ENCODE measurements at regions not wholly inside any gene's neighbourhood (a gene's known extent, or its start where the extent isn't known, plus 50 kb on each side); places are given as distances from the start of the nearest gene placed in this dataset.

DNA sequence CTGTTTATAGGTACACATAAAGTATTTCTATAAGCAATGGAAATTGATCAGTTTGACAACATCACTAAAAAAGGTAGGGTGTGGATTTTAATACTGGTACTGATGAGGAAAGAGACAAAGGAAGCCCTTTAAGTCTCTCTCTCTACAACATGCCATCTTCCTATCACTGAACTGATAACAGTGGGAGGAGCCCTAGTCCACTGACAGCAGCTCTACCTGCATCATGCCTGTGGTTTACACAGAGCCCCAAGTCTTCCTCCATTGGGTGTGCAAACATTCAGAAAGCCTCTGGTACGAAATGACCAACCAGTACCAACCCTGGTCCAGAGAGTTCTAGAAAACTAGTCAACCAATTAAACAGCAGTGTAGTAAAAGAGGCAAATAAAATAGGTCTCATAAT lies 53.4 kb downstream of the KLF12 start:
- no peak overlapping the region for H2BK20ac ChIP-seq (ENCODE audit: low read depth, low read length)
- in situ Hi-C loops (cut with MboI; ENCODE audit: low sequenced_read_pairs) (no loop called here), intact Hi-C loops (cut with micrococcal nuclease) (no loop called here), dilution Hi-C loops (cut with HindIII; ENCODE audit: low sequenced_read_pairs, unreplicated experiment) (no loop called here)
- peaks cover 5% of the 10 kb centered on the region for H3K4me1 ChIP-seq (ENCODE audit: control insufficient read depth, insufficient read depth, low read length)
- H4K20me1 ChIP-seq (ENCODE audit: insufficient read depth, low read length) = peaks cover 23% of the 10 kb centered on the region; the same call in 1 of the 2 replicates
- H3K14ac ChIP-seq (replicated peaks; ENCODE audit: low read depth, low read length) = no peak overlapping the region
- no peak overlapping the region for H3K23ac ChIP-seq (ENCODE audit: low read depth, low read length)
- WGBS, 2 experiments (ENCODE audit: extremely low coverage in 2 of 2, insufficient read length in 1 of 2) = no CpG with 5 or more reads among the region's 1 CpG
- ATAC-seq (ENCODE audit: low read depth) (no peak), DNase-seq (no peak)
- no peak overlapping the region for H2AK9ac ChIP-seq (replicated peaks; ENCODE audit: low read depth, low read length, poor library complexity)
- H2AFZ ChIP-seq (replicated peaks; ENCODE audit: low read length, poor library complexity) = no peak overlapping the region
- no TSS peak for BruUV-seq (replicated peaks)
- no peak overlapping the region for H4K91ac ChIP-seq (ENCODE audit: insufficient read depth, low read depth, low read length)
- H2BK5ac ChIP-seq (ENCODE audit: low read depth, low read length, poor library complexity, severe bottlenecking) = no peak overlapping the region
- no peak overlapping the region for H2BK120ac ChIP-seq (ENCODE audit: low read depth, low read length)
- peaks cover 4% of the 10 kb centered on the region for H3K9me1 ChIP-seq (ENCODE audit: insufficient read depth, low read length)
- no peak overlapping the region for H2BK15ac ChIP-seq (ENCODE audit: low read depth, low read length)
- H3K27ac ChIP-seq (ENCODE audit: insufficient read depth, low read length) = no peak overlapping the region
- H3K4ac ChIP-seq (ENCODE audit: low read depth, low read length) = no peak overlapping the region
- H3K9me3 ChIP-seq (ENCODE audit: control insufficient read depth, insufficient read depth, low read length) = no peaks in the 10 kb centered on the region
- no peak overlapping the region for H4K8ac ChIP-seq (ENCODE audit: low read depth in 2 of 2, low read length in 2 of 2)
- H3K4me2 ChIP-seq (ENCODE audit: low read depth, low read length) = no peak overlapping the region
- H4K5ac ChIP-seq (ENCODE audit: low read depth, low read length) = no peak overlapping the region
- POLR2A ChIA-PET (ENCODE audit: unreplicated experiment) = interaction anchor here (0.6 kb wide), 1 partner anchor 13 kb away, joined by 4 read pairs; no protein-coding TSS in a partner anchor
- H3K79me1 ChIP-seq (ENCODE audit: low read depth in 1 of 2, low read length in 2 of 2) = peaks cover 52 to 70% of the 10 kb centered on the region in 2 experiments
- H3K27me3 ChIP-seq (ENCODE audit: control insufficient read depth, insufficient read depth, low read length) = no peaks in the 10 kb centered on the region
- no peak overlapping the region for H3K9ac ChIP-seq (ENCODE audit: low read depth, low read length)
- no peak overlapping the region for H3K18ac ChIP-seq (ENCODE audit: low read depth, low read length)
- no peaks in the 10 kb centered on the region for H3K36me3 ChIP-seq (ENCODE audit: control insufficient read depth, insufficient read depth, low read length)
- H3K4me3 ChIP-seq (ENCODE audit: insufficient read depth, low read depth, low read length) = no peak overlapping the region
- CTCF ChIA-PET = no interaction called here
- TF ChIP-seq RFX5 (IDR thresholded peaks at IDR 0.05; ENCODE audit: low read depth, low read length) = no peak
- no peak for TF ChIP-seq MXI1 (IDR thresholded peaks at IDR 0.05; ENCODE audit: borderline replicate concordance, low read depth, low read length)
- no peak for TF ChIP-seq NFE2L2 (IDR thresholded peaks at IDR 0.05; ENCODE audit: low read depth, low read length)
- TF ChIP-seq, protein P1, sequence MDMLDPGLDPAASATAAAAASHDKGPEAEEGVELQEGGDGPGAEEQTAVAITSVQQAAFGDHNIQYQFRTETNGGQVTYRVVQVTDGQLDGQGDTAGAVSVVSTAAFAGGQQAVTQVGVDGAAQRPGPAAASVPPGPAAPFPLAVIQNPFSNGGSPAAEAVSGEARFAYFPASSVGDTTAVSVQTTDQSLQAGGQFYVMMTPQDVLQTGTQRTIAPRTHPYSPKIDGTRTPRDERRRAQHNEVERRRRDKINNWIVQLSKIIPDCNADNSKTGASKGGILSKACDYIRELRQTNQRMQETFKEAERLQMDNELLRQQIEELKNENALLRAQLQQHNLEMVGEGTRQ (IDR thresholded peaks at IDR 0.05; ENCODE audit: low read depth, low read length) = no peak
- TF ChIP-seq CEBPB (IDR thresholded peaks at IDR 0.05; ENCODE audit: low read depth, low read length) = no peak
- TF ChIP-seq RAD21 (IDR thresholded peaks at IDR 0.05; ENCODE audit: low read length) = no peak
- TF ChIP-seq MAFK (IDR thresholded peaks at IDR 0.05; ENCODE audit: low read depth, low read length) = no peak
- TF ChIP-seq, protein P2, sequence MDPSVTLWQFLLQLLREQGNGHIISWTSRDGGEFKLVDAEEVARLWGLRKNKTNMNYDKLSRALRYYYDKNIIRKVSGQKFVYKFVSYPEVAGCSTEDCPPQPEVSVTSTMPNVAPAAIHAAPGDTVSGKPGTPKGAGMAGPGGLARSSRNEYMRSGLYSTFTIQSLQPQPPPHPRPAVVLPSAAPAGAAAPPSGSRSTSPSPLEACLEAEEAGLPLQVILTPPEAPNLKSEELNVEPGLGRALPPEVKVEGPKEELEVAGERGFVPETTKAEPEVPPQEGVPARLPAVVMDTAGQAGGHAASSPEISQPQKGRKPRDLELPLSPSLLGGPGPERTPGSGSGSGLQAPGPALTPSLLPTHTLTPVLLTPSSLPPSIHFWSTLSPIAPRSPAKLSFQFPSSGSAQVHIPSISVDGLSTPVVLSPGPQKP (IDR thresholded peaks at IDR 0.05; ENCODE audit: borderline replicate concordance, low read depth, low read length) = no peak
- TF ChIP-seq, protein P3, sequence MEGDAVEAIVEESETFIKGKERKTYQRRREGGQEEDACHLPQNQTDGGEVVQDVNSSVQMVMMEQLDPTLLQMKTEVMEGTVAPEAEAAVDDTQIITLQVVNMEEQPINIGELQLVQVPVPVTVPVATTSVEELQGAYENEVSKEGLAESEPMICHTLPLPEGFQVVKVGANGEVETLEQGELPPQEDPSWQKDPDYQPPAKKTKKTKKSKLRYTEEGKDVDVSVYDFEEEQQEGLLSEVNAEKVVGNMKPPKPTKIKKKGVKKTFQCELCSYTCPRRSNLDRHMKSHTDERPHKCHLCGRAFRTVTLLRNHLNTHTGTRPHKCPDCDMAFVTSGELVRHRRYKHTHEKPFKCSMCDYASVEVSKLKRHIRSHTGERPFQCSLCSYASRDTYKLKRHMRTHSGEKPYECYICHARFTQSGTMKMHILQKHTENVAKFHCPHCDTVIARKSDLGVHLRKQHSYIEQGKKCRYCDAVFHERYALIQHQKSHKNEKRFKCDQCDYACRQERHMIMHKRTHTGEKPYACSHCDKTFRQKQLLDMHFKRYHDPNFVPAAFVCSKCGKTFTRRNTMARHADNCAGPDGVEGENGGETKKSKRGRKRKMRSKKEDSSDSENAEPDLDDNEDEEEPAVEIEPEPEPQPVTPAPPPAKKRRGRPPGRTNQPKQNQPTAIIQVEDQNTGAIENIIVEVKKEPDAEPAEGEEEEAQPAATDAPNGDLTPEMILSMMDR (conservative IDR thresholded peaks at IDR 0.05; ENCODE audit: low read depth, low read length) = no peak
- TF ChIP-seq FOS (IDR thresholded peaks at IDR 0.05; ENCODE audit: low read depth, low read length) = no peak
- TF ChIP-seq RCOR1 (IDR thresholded peaks at IDR 0.05; ENCODE audit: insufficient replicate concordance, low read length) = no peak
- TF ChIP-seq MAZ (IDR thresholded peaks at IDR 0.05; ENCODE audit: borderline replicate concordance, low read depth, low read length) = no peak
- no peak for TF ChIP-seq SMC3 (IDR thresholded peaks at IDR 0.05; ENCODE audit: low read depth, low read length)
- no peak for TF ChIP-seq POLR2A (IDR thresholded peaks at IDR 0.05; ENCODE audit: low read depth, low read length)
- no peak for TF ChIP-seq BHLHE40 (IDR thresholded peaks at IDR 0.05; ENCODE audit: low read depth, low read length)
- no peak for TF ChIP-seq CHD1 (IDR thresholded peaks at IDR 0.05; ENCODE audit: low read depth, low read length)
- H2AK5ac ChIP-seq (ENCODE audit: low read depth, low read length) = no peak overlapping the region
- no peak overlapping the region for H3K56ac ChIP-seq (ENCODE audit: extremely low read depth, insufficient read depth, low read length)
